HG02642 (cell line): ENCODE measurements at regions not wholly inside any gene's neighbourhood (a gene's known extent, or its start where the extent isn't known, plus 50 kb on each side); places are given as distances from the start of the nearest gene placed in this dataset.
"Not testable (repeated sequence)": the region's sequence is repeated elsewhere in the genome, so short reads cannot be mapped to it uniquely, and the experiment has no call there.

ENCODE experiments used
- ATAC-seq: cut with Tn5 transposase; IDR thresholded peaks from one replicate; pipeline ENCODE4 v1.9.1; 2021; ENCODE audit warnings: mild to moderate bottlenecking; ENCODE audit not compliant: unreplicated experiment, poor library complexity

DNA sequence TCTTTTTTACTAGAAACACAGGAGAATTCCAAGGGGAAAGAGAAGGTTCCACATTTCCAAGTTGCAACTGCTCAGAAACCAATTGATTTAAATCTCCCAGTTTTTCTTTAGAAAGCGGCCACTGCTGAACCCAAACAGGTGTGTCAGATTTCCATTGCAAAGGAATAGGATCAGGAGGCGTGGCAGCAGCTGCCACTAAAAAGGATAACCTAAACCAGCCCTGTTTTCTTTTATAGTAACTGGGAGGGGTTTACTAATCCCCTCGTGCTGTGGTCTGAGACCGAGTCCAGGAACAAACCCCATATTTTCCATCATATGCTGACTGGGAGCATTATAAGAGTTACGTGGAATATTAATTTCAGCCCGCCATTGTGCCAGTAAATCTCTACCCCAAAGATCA is 1504.0 kb downstream of the UQCRFS1 start:
- not testable (repeated sequence) for ATAC-seq

DNA sequence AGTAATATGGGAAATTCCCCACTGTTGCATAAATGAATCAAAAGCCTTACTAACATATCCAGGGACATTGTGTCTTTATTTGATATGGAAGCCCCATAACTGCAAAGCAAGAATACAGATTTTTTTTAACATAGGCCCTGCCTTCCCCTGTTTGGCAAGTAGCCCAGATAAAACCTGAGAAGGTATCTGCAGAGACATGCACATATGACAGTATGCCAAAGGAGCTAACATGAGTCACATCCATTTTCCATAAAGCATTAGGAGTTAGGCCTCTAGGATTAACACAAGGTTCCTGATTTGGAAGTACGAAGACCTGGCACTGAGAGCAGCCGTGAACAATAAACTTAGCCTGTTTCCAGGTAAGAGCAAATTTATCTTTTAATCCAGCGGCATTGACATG is 1505.9 kb downstream of the UQCRFS1 start:
- not testable (repeated sequence) for ATAC-seq

DNA sequence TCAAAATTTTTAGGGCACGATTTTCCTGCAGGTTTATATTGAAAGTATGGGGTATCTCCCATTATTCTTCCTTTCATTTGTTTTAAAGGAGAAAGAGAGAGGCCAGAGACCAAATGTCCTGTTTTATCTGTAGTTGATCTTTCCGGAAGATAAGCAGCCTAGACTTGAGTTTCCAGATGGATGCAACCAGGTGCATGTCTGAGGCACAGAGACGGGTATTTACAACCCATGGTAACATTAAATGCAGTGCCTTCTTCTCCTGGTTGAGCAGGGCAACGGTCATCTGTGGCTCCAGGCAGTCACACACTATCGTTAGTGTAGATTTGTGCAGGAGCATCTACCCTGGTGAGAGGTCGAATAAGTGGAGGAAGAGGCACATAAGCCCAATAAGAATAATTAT is 1507.1 kb downstream of the UQCRFS1 start:
- ATAC-seq, result no peak

DNA sequence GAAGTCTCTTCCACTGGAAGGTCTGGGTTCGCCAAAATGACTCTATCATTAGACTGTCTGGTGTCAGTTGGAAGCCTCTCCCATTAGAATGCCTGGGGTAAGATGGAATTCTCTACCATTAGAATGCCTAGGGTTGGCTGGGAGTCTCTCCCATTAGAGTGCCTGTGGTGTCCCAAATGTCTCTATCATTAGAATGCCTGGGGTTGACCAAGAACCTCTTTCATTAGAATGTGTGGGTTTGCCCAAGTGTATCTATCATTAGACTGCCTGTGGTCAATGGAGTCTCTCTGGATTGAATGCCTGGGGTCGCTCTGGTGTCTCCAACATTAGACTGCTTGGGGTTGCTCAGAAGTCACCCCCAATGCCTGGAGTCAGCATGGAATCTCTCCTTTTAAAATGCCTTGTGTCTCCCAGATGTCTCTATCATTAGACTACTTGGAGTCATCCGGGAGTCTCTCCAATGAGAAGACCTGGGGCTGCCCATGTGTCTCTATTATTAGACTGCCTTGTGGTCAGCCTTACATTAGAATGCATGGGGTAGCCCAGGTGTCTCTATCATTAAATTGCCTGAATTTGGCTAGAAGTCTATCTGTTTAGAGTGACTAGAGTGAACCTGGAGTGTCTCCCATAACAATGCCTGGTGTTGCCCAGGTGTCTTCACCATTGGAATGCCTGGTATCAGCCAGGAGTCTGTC is 1518.4 kb downstream of the UQCRFS1 start:
- ATAC-seq, result no peak

DNA sequence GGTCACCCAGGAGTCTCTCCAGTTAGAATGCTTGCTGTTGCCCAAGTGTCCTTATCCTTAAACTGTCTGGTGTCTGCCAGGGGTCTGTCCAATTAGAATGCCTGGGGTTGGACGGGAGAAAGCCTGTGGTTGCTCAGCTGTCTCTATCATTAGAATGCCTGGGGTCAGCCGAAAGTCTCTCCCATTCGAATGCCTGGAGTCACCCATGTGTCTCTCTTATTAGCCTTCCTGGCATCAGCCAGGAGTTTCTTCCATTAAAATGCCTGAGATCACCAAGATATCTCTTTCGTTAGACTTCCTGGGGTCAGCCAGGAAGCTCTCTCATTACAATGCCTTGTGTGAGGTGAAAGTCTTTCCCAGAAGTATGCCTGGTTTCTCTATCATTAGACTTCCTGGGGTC is 1521.0 kb downstream of the UQCRFS1 start:
- ATAC-seq, result no peak

DNA sequence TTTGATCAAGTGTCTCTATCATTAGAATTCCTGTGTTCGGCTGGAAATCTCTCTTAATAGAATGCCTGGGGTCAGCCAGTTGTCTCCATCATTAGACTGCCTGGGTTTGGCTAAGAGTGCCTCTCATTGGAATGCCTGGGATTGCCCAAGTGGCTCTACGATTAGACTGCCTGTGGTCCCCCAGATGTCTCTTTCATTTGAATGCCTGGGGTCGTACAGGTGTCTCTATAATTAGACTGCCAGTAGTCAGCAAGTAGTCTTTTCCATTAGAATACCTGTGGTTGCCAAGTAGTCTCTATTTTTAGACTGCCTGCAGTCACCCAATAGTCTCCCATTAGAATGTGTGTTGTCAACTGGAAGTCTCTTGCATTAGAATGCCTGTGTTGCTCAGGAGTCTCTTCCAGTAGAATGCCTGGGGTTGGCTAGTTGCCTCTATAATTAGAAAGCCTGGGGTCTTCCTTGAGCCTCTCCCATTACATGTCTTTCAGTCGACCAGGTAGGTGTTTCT is 1523.2 kb downstream of the UQCRFS1 start:
- no peak for ATAC-seq

DNA sequence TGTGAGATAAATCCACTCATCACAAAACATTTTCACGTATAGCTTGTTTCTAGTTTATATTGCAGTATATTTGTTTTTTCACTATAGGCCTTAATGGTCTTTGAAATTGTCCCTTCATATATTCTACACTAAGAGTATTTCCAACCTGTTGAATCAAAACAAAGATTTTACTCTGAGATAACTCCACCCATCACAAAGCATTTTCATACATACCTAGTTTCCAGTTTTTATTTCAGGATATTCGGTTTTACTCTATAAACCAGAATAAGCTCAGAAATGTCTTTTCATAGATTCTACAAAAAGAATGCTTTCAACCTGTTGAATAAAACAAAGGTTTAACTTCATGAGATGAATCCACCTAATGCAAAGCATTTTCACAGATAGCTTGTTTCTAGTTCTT is 1528.7 kb downstream of the UQCRFS1 start:
- no peak for ATAC-seq

DNA sequence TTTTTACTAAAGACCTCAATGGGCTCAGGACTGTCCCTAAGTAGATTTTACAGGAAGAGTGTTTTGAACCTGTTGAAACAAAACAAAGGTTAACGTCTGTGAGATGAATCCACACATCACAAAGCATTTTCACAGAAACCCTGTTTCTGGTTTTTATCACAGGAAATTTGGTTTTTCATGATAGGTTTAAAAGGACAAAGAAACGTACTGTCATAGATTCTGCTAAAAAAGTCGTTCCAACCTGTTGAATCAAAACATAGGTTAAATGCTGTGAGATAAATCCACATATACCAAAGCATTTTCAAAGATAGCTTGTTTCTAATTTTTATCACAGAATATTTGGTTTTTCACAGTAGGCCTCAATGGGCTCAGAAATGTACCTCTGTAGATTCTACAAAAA is 1531.0 kb downstream of the UQCRFS1 start:
- ATAC-seq, result no peak

DNA sequence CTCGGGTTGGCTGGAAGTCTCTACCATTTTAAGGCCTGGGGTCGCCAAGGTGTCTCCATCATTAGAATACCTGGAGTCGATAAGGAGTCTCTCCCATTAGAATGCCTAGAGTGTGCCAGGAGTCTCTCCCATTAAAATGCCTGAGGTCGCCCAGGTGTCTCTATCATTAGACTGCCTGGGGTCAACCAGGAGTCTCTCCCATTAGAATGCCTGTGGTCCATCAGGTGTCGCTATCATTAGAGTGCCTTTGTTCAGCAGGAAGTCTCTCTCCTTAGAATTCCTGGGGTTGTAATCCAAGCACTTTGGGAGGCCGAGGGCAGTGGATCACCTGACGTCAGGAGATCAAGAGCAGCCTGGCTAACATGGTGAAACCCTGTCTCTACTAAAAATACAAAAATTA is 1533.0 kb downstream of the UQCRFS1 start:
- ATAC-seq, result no peak

DNA sequence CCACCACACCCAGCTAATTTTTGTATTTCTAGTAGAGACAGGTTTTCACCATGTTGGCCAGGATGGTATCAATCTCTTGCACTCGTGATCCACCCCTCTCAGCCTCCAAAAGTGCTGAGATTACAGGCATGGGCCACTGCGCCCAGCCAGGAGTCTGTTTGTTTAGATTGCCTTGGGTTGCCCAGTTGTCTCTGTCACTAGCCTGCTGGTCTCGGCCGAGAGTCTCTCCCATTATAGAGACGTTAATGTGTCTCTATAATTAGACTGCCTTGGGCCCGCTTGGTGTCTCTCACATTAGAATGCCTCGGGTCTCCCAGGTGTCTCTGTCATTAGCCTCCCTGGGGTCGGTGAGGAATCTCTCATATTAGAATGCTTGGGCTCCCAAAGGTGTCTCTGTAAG is 1533.6 kb downstream of the UQCRFS1 start:
- no peak for ATAC-seq

DNA sequence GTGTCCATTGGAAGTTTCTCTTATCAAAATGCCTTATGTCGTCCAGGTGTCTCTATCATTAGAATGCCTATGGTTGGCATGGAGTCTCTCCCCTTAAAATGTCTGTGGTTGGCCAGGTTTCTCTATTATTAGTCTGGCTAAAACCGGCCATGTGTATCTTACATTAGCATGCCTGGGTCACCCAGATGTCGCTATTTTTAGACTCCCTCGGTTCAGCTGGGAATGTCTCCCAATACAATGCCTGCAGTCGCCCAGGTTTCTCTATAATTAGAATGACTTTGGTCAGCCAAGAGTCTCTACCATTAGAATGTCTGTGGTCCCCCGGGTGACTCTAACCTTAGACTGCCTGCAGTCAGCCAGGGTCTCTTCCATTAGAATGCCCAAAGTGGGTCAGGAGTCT is 1536.1 kb downstream of the UQCRFS1 start:
- no peak for ATAC-seq

DNA sequence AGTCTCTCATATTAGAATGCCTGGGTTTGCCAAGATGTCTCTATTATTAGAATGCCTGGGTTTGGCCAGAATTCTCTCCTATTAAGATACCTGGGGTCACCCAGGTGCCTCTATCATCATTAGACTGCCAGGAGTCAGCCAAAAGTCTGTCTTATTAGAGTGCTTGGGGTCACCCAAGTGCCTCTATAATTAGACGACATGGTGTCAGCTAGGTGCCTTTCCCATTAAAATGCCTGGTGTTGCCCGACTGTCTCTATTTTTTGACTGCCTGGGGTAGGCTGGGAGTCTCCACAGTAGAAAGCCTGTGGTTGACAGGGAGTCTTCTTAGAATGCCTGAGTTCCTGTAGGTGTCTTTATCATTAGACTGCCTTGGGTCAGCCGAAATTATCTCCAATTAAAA is 1536.6 kb downstream of the UQCRFS1 start:
- no peak for ATAC-seq

DNA sequence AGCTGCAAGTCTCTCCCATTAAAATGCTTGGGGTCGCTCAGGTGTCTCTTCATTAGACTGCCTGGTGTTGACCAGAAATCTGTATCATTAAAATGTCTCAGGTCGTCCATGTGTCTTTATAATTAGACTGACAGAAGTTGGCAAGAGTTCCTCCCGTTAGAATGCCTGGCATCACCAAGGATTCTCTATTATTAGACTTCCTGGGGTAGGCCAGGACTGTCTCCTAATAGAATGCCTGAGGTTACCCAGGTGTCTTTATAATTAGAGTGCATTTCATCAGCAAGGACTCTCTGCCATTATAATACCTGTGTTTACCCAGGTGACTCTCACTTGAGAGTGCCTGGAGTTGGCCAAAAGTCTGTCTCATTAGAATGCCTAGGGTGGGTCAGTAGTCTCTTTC is 1537.2 kb downstream of the UQCRFS1 start:
- no peak for ATAC-seq

DNA sequence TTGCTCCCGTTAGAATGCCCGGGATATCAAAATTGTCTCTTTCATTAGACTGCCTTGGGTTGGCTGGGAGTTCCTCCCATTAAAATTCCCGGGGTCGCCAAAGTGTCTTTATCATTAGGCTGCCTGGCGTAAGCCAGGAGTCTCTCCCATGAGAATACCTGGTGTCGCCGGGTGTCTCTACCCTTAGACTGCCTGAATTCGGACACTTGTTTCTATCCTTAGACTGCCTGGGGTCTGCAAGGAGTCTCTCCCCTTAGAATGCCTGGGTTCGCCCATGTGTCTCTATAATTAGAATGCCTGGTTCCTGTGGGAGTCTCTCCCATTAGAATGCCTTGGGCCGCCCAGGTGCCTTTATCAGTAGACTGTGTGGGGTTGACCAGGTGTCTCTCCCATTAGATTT is 1538.2 kb downstream of the UQCRFS1 start:
- no peak for ATAC-seq

DNA sequence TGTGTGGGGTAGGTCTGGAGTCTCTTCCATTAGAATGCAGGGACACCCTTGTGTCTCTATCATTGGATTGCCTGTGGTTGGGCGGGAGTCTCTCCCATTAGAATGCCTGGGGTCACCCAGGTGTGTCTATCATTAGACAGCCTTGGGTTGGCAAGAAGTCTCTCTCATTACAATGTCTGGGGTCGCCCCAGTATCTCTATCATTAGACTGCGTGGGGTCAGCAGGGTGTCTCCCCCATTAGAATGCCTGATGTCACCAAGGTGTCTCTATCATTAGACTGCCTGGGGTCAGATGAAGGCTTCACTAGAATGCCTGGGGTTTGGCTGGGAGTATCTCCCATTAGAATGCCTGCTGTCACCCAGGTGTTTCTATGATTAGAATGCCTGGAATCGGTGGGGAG is 1539.0 kb downstream of the UQCRFS1 start:
- no peak for ATAC-seq

DNA sequence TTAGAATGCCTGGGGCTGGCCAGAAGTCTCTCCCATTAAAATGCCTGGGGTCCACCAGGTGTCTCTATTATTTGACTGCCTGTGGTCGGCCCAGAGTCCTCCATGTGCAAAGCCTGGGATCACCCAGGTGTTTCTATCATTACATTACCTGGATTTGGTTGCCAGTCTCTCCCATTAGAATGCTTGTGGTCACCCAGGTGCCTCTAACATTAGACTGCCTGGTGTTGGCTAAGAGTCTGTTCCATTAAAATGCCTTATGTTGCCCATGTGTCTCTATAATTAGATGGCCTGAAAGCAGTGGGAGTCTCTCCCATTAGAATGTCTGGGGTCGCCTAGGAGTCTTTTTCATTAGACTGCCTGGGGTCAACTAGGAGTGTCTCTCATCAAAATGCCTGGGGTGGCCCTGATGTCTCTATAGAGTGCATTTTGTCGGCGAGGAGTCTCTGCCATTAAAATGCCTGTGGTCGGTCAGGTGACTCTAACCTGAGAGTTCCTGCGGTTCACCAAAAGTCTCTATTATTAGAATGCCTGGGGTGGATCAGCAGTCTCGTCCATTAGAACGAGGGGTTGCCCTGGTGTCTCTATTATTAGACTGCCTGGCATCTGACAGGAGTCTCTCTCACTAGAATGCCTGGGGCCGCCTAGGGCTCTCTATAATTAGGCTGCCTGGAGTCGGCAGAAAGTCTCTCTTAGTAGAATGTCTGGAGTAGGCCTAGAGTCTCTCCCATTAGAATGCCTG is 1540.5 kb downstream of the UQCRFS1 start:
- no peak for ATAC-seq

DNA sequence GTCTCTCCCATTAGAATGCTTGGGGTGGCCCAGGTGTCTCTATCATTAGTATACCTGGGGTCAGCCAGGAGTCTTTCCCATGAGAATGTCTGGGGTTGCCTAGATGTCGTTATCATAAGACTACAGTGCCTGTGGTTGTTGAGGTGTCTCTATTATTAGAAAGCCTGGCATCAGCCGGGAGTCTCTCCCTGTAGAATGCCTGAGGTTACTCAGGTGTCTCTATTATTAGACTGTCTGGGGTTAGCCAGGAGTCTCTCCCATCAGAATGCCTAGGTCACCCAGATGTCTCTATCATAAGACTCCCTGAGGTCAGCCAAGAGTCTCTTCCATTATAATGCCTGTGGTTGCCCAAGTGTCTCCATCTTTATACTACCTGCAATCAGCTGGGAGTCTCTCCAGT is 1541.1 kb downstream of the UQCRFS1 start:
- no peak for ATAC-seq

DNA sequence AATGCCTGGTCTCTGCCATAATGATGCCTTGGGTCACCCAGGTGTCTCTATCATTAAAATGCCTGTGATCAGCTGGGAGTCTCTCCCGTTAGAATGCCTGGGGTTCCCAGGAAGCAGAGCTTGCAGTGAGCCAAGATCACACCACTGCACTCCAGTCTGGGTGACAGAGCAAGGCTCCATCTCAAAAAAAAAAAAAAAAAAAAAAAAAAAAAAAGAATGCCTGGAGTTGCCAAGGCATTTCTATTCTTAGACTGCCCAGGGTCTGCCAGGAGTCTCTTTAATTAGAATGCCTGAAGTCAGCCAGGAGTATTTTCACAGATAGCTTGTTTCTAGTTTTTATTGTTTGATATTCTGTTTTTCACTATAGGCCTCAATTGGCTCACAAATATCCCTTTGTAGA is 1552.5 kb downstream of the UQCRFS1 start:
- ATAC-seq, result no peak

DNA sequence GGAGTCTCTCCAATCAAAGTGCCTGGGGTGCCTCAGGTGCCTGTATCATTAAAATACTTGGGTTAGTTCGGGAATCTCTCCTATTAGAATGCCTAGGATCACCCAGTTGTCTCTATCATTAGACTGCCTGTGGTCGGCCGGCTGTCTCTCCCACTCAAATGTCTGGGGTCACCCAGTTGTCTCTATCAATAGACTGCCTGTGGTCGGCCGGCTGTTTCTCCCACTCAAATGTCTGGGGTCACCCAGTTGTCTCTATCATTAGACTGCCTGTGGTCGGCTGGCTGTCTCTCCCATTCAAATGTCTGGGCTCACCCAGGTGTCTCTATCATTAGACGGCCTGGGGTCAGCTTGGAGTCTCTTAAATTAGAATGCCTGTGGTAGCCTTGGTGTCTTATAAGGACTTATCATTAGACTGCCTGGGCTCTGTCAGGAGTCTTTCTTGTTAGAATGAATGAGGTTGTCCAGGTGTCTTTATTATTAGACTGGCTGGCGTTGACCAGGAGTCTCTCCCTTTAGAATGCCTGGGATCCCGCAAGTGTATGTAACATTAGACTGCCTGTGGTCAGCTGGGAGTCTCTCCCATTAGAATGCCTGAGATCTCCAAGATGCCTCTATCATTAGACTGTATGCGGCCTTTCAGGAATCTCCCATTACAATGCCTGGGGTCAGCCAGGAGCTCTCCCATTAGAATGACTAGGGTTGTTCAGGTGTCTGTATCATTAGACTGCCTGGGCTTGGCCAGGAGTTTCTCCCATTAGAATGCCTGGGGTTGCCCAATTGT is 1555.5 kb downstream of the UQCRFS1 start:
- no peak for ATAC-seq

DNA sequence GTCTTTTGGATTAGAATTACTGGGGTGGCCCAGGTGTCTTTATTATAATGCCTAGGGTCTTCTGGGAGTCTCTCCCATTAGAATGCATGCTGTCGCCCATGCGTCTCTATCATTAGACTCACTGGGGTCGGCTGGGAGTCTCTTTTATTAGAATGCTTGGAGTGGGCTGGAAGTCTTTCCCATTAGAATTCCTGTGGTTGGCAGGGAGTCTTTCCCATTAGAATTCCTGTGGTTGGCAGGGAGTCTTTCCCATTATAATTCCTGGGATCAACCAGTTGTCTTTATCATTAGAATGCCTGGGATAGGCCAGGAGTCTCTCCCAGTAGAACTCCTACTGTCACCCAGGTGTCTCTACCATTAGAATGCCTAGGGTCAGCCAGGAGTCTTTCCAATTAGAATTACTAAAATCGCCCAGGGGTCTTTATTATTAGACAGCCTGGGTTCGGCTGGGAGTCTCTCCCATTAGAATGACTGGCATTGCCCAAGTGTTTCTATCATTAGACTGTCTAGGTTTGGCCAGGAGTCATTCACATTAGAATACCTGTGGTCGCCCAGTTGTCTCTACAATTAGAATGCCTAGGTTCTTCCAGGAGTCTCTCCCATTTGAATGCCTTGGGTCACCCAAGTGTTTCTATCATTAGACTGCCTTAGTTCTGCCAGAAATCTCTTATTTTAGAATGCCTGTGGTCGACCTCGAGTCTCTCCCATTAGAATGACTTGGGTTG is 1558.5 kb downstream of the UQCRFS1 start:
- ATAC-seq, result no peak

DNA sequence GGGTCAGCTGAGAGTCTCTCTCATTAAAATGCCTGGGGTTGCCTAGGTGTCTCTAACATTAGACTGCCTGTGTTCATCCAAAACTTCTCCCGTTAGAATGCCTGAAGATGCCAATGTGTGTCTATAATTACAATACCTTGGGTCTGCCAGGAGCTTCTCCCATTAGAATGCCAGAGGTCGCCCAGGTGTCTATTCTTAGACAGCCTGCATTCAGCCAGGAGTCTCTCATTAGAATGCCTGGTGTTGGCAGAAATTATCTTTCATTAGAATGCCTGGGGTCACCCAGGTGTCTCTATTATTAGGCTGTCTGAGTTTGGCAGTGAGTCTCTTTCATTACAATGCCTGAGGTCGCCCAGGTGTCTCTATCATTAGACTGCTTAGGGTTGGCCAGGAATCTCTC is 1560.2 kb downstream of the UQCRFS1 start:
- ATAC-seq, result no peak
